ENCODE measurements at regions not wholly inside any gene's neighbourhood (a gene's known extent, or its start where the extent isn't known, plus 50 kb on each side); places are given as distances from the start of the nearest gene placed in this dataset.

DNA sequence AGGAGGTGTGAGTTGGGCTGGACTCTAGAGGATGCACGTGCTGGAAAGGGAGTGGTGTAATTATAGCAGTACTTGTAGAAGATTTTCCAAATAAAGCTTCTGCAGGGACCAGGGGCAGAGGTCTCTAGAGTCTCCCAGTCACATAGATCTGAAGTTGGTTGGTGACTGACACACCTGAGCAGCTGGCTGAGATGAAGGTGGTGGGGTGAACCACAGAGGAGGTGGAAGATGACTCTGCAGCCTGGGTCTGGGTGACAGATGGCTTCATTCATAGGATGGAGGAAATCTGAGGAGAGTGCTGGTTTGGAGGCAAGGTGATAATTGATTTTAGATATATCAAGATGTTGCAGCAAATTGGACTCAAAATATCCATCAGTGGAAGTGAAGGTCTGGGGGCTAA lies 178.9 kb upstream of the IVNS1ABP start:
- DNase-seq = no peak

- DNase-seq = no peak
Measured at GRCh38 chr1:185495007-185495406, 178.0 kb upstream of the IVNS1ABP start.

DNA sequence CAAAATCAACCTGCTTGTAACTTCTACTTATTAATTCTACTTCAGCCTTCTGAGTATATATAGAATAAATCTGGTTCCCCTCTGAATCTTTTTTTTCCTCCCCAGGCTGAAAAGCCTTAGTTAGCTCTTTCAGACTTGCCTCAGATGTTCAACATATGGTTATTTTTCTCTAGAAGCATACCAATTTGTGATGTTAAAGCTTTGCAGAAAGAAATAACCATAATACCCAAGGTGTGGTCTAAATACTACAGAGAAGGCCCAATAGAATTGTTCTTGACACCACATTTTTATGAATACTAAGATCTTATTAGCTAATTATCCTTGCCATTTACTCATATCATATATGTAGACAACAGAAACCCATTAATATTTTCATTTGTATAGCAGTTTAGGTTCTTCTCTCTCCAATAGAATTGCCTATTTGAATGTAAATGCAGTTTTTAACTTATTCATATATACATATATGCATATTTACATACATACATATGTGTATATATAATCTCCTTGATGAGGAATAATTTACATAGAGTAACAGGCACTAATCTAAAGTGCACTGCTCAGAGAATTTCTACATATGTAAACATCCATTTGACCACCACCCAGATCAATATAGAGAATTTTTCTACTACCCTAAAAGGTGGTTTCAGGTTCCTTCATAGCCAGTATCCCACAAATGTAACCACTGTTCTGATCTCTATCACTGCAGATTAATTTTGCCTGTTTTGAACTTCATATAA lies 175.2 kb upstream of the IVNS1ABP start:
- DNase-seq = no peak

DNA sequence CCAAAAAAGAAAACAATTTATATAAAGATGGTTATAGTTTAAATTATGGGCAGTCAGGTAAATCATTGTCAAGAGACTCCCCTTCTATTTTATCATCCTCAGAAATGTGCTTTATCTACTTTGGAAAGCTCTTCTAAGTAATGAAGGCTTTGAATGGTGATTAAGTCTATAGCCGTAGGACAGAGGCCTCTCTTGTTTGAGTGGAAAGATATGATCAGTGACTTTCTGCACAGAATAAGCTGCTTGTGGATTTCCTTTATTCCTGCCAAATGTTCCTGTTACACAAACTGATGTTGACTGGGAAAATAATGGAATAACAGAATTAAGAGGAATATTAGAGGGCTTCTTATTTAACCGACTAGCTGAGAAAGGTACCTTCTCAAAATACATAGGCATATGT lies 174.6 kb upstream of the IVNS1ABP start:
- no peak for DNase-seq

GRCh38 chr1:185490924-185491323 lies 173.9 kb upstream of the IVNS1ABP start:
- DNase-seq = no peak

- no peak for DNase-seq
Measured at GRCh38 chr1:185489406-185489805, 172.4 kb upstream of the IVNS1ABP start.

GRCh38 chr1:185488808-185489207 lies 171.8 kb upstream of the IVNS1ABP start:
- DNase-seq = no peak

- DNase-seq = no peak
Measured at GRCh38 chr1:185487936-185488335, 170.9 kb upstream of the IVNS1ABP start.

DNA sequence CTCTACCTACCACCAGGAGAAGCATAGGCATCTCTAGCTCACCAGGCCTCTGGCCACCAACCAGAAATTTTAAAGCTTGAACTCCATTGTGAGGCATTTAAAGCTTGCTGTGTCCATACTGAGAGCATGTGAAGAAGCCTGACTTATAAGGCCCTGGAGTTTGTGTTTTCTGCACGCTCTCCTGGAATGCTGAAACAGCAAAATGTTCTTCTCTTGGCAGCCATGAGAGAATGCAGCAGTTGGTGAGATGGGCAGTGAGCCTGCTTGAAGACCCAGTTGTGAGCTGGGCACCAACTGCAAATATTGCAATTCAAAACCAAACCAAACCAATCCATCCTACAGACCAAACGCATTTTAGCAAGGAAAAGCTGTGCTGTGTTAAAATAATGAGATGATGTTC lies 170.0 kb upstream of the IVNS1ABP start:
- DNase-seq = no peak

DNA sequence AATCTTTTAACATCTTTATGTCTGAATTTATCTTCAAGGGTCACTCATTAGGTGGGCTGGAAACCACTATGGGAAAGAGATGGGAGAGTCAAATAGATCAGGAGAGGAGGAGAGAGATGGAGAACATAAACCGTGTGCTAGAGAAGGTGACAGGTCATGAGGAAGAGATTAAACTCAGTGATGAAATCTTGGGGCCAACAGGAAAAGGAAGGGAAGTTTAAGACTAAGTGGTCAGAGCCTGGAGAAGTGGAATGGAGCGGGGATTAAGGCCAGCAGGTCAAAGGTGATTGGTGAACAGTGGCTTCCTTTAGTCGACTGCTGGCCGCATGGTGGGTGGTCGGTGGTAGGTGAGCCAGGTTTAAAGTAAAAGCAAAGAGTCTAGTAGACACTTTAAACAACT lies 169.3 kb upstream of the IVNS1ABP start:
- DNase-seq = no peak

DNA sequence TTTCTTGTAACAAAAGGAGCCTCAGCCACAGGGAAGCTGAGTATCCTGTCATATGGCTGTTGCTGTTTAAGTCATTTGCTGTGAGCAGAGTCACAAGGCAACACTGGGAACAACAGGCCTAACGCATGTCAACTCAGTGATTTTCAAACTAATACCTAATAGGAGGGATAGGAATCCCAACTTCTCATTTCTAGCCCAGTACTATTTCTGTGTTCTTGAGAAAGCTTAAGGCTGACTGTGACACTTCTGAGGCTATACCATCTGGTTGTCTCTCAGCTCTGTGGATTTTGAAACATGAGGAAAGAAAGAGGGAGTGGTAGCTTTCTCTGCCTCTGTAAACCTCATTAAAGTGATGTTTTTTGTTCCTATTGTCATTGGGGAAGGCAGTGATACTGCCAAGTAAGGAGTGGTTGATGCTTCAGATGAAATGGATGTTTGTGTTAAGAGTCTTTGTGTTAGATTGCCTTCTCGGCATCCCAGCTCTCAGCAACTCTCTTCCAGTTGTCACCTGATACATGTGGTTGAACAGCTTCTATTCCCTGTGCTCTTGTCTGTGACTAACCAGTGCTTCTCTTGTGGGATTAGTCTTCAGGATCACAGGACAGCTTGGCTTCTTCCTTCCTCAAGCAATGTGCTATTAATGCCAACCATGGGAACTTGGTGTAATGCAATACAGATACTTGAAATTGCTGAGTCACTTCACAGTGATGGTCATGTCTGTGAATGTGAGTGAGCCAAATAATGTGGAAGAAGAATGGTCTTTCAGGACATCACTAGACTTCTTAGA lies 166.8 kb upstream of the IVNS1ABP start:
- no peak for DNase-seq

GRCh38 chr1:185483217-185483616 lies 166.2 kb upstream of the IVNS1ABP start:
- no peak for DNase-seq

- no peak for DNase-seq
Measured at GRCh38 chr1:185480545-185480944, 163.5 kb upstream of the IVNS1ABP start.

DNA sequence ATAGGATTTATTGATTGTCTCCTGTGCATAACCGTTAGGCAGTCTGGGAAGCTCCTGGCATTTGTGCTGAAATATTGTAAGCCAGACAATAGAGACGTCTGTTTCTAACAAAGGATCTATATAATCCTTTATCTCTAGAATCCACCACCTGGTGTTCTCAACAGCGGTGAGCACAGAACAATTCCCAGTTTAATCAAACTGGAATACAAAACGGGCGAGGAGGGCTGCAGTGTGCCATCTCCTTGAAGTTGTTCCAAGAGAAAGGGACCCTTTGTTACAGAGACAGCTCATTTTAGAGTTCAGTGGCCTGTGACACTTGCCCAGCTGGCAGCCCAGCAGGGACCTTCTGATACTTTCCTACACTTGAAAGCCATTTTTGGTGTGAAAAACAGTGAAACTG lies 162.8 kb upstream of the IVNS1ABP start:
- no peak for DNase-seq

DNA sequence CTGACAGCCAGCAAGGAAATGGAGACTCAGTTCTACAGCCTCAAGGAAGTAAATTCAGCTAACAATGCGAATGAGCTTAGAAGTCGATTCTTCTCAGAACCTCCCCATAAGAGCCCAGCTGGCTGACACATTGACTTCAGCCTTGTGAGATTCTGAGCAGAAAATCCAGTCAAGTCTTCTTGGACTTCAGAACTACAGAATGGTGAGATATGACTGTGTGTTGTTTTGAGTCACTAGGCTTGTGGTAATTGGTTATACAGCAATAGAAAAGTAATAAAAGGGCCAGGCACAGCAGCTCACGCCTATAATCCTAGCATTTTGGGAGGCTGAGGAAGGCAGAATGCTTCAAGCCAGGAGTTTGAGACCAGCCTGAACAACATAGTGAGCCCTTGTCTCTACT lies 161.8 kb upstream of the IVNS1ABP start:
- DNase-seq = no peak

DNA sequence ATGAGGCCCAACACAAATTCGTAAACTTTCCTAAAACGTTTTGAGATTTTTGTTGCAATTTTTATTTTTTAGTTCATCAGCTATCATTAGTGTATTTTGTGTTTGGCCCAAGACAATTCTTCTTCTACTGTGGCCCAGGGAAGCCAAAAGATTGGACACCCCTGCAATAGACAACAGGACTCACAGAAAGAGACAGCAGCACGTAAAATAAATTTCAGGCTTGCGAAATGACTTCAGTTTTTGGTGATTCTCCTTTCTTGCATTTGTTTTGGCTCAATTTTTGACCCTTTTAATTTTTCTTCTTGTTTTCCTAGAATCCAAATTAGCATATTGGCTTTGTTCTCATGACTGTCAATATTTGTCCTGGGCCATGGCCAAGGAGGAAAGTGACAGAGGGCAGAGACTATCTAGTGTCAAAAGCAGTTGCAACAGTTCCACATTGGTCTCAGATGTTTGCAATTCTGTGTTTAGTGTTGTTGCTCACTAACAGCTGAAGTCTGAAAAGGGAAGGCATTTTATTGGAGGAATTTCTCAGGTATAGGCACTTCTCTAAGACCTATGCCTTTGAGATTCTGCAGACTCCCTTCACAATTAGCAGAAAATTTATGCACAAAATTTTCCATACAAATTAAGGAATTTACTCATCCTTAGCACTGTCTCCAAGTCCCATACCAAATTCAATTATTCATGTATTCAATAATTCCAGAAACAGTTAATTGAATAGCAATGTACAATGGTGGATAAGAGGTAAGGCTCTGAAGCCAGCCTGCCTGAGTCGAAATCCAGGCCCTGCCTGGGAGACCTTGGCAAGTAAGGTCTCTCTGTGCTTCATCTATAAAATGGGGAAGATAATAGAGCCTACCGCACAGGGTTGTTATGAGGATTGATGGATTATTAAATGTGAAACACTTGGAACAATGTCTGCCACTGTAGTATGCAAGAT lies 160.9 kb upstream of the IVNS1ABP start:
- DNase-seq = no peak

DNA sequence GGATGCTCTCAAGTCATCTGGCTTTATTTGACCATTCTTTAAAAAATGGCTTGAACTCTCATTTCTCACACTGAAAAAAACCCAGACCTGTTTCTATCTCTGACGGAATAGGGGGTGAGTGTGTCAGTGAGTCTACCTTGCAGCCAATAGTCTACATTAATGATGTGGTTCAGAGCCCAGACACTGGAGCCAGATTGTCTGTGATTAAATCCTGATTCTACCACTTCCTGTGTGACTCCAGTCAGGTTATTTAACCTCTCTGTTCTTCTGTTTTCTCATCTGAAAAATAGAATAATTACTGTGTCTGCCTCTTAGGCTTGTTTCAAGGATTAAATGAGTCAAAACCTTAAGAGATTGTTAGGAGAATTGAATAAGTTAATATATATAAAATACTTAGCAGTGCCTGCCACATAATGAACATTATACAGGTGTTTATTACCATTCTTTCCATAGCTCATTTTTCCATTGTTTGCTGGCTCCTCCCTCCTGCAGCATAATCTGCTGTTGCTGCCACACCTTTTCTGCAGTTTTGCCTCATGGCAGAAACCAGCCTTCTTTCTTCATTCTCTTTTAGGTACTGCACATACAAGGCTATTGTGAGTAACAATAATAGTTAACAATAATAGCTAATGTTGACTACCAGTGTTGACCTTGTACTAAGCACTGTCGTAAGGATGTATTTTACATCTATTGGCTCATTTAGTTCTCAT lies 157.6 kb upstream of the IVNS1ABP start:
- DNase-seq = no peak

DNA sequence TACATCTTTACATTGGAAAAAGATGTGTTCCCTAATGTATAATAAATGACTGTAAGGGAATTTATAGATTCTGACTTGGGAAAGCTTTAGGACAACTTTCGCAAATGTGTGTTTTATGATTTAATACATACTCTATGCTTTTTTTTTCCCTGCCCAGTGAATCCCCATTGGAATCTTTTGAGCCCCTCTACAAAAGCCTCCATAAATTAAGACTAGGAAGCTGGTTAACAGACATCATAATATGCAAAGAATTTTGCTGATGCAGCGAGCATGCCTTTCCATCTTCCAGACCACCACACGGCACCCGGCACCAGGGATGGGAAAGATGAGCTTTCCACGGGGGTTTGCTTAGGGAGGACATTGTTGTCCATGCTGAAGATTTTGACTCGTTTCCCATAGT lies 156.1 kb upstream of the IVNS1ABP start:
- DNase-seq = no peak

DNA sequence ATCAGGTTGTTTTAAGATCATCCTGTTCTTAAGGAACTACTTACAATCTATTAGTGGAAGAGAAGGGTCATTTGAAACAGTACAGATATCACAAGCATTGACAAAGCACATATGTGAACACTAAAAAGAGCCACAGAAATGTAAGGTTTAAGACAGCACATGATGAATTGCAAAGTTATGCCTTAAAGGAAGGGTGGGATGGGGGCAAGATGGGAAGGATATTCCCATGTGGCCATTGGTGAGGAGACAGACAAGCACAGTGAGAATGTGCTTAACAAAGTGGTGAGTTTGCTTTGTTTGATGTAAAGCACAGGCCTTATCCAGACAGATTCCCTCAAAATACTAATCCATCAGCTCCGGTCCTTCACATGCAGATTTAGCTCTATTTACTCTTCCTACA lies 151.6 kb upstream of the IVNS1ABP start:
- no peak for DNase-seq

GRCh38 chr1:185467122-185467521 lies 150.1 kb upstream of the IVNS1ABP start:
- no peak for DNase-seq

DNA sequence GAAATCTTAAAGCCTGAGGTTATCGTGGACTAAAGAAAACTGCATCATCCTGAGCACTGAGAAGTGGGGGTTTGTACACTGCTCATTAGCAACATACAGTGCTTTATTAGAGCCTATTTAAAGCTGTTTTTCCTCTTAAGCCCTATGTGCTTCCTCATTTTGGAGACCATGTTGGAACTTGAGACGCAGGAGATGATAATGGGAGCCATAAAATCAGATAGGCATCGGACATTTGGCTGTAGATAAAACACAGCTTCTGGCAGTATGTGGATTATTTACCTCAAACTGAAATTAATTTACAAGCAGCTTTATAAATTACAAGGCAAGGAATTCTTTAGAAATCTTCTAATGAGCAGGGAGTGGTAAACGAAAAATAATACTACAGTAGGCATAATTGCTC lies 147.7 kb upstream of the IVNS1ABP start:
- DNase-seq = no peak

DNA sequence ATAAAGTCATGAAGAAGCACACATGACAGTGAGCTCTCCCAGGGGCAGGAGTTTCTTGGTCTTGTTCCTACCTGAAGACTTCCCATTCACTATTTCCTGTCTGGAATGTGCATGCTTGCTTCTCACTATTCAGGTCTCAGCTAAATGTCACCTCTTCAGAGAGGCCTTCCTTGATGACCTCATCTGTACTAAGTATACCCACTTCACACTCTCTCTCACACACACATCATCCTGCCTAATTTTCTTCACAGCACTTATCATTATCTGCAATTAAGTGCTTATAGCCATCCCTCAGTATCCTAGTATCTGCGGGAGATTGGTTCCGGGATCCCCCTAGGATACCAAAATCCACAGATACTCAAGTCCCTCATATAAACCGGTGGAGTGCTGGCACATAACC lies 146.4 kb upstream of the IVNS1ABP start:
- no peak for DNase-seq

DNA sequence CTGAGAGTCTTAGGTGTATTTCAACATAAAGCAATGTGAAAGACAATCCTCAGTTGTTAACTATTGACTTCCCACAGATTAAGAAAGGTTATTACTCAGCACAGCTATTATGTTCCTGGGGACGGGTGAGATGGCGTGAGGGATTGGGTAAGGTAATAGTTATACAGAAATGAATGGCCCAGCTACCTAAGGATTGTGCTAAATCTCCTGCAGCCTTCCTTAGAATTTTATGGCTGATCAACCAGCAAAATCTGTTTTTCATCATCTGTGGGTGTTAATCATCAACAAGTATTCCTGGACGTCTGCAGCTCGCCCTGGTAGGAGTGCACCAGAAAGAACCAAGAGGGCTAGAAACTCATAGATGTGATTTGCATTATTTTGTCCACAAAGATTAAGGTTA lies 146.0 kb upstream of the IVNS1ABP start:
- DNase-seq = no peak
